Stimulated activated CD8-positive, alpha-beta memory T cell treated with anti-CD3 and anti-CD28 coated beads, Interleukin-2, amount 100 ng/mL, for 48 hours (primary cell): ENCODE measurements at regions not wholly inside any gene's neighbourhood (a gene's known extent, or its start where the extent isn't known, plus 50 kb on each side); places are given as distances from the start of the nearest gene placed in this dataset.
"Not testable (repeated sequence)": the region's sequence is repeated elsewhere in the genome, so short reads cannot be mapped to it uniquely, and the experiment has no call there.

Experiments used
- DNase-seq, 2 donors: peaks; one replicate each; pipeline ENCODE4 v3.0.0-alpha.2; 2020; ENCODE audit warnings: low read depth in 2 of 2

DNA sequence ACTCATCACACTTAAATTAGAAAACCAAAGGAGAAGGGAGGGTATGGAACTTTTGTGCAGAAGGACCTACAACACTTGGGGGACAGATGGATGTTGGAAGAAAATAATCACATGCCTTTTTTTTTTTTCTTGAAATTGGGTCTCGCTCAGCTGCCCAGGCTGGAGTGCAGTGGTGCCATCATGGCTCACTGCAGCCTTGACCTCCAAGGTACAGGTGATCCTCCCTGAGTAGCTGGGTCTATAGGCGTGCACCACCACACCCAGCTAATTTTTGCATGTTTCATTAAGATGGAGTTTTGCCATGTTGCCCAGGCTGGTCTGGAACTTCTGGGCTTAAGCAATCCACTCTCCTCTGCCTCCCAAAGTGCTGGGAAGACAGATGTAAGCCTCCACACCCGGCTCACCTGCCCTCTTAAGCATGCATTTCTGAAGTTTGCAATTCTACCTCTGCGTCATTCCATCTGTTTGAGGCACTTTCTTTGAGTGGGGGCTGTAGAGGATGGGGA, 370.8 kb upstream of the JARID2 start:
- DNase-seq: no peak

DNA sequence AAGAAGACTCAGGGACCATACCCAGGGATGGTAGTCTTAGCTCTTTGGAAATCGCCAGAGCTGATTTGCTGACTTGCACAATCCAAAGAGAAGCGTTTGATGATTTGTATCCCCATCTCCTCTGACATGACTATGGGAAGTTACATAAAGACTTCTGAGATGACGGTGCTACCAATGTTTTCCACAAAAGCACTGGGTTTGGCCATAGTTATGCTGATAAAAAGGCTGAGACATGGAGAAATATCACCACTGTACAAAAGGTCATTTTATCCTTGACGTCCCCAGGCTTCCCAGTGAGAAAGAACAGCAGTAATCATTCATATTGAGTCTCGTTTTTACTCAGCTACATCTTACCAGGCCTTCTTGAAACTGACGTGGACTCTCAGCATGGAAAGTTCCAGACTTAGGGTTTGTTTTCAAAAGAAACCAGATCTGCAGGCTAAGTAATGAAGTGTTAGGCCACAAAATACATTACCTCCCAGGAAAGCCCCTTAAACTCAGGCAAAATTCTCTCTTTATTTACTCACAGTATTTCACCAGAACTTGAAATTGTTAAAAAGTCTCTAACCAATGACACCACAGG, 370.3 kb upstream of the JARID2 start:
- DNase-seq: no peak

GRCh38 chr6:14876778-14877613, 368.9 kb upstream of the JARID2 start:
- no peak for DNase-seq

GRCh38 chr6:14877758-14878157, 368.1 kb upstream of the JARID2 start:
- no peak for DNase-seq

- no peak for DNase-seq
Observed at GRCh38 chr6:14880052-14880451, 365.8 kb upstream of the JARID2 start.

- DNase-seq: no peak
Observed at GRCh38 chr6:14880677-14881076, 365.2 kb upstream of the JARID2 start.

DNA sequence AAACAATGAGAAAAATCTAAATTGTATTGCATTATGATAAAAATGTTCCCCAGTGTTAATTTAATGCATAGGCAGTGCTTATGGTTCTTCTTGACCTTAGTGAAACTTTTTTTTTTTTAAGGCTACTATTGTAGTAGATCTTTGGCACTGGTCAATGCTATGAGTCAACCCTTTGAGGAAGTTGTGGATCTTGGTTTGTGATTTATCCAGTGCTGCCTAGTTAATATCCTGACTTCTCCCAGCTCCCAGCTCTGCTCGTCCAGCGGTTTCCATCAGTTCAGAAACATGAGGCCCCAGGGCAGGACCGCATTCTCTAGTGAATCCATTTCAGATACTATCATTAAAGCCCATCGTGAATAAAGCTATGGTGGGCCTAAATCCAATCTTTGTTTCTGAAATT, 364.5 kb upstream of the JARID2 start:
- DNase-seq: no peak

GRCh38 chr6:14882394-14883026, 363.4 kb upstream of the JARID2 start:
- DNase-seq: no peak

- DNase-seq: no peak
Observed at GRCh38 chr6:14883921-14884320, 361.9 kb upstream of the JARID2 start.

- no peak for DNase-seq
Observed at GRCh38 chr6:14885498-14885897, 360.4 kb upstream of the JARID2 start.

DNA sequence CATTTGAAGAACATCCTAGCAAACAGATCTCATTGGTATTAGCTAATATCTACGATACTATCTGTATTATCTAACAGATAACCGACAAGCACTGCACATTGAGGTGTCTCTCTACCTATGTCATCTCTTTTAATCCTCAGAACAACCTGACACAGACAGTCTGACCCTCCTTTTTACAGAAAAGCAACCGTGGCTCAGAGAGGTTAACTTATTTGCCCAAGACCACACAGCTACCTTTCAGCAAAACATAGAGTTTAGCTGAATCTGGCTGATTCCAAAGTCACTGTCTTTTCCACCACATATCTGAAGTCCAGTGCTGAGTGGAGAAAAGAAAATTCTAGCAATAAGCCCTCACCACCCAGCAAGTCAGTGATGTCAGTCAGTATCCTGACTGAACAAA, 358.7 kb upstream of the JARID2 start:
- no peak for DNase-seq

- no peak for DNase-seq
Observed at GRCh38 chr6:14887986-14888574, 357.8 kb upstream of the JARID2 start.

- DNase-seq: no peak
Observed at GRCh38 chr6:14888575-14889000, 357.3 kb upstream of the JARID2 start.

DNA sequence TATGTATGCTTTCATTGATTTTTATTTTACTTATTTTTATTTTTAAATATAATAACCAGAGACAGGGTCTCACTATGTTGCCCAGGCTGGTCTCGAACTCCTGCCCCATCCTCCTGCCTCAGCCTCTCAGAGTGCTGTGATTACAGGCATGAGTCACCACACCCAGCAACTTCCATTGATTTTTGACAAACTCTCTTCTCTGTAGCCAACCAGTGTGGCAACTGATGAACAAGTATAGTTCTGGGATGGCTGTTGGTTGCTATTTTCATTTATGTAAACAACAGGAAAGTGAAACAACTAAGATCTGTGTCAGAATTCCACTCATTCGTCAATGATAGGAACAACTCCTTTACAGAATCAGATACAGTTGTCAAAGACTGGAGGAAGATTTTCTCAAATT, 356.7 kb upstream of the JARID2 start:
- DNase-seq: no peak

DNA sequence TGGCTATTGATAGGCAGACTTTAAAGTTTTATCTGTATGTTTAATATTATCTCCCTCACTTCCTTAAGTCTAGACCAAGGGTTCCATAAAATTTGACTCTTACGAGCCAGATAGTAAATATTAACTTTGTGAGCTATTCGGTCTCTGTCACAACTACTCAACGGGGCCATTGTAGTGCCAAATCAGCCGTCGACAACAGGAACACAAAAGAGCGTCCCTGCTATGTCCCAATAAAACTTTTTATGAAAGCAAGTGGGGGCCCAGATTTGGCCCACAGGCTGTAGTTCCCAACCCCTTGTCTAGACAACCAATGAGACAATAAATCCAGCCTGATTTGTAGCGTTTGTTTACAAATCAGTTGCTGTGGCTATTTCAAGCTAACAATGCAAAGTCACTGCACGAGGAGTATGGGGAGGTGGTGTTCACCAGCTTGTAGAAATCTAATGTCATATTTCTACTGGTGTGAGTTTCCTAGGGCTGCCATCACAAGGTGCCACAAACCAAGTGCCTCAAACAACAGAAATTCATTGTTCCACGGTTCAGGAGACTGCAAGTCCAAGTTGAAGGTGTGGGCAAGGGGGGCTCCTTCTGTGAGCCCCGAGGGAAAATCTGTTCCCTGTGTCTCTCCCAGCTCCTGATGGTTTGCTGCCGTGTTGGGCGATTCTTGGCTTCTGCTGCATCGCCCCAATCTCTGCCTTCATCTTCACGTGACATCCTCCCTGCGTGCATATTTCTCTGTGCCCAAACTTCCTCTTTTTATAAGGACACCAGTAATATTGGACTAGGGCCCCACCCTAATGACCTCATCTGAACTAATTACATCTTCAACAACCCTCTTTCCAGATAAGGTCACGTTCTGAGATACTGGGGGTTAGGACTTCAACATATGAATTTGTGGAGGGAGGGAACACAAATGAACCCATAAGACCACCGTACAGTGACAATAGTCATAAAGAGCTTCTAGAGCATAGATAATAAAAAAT, 356.0 kb upstream of the JARID2 start:
- no peak for DNase-seq

- DNase-seq: not testable (repeated sequence)
Observed at GRCh38 chr6:14891820-14892375, 354.0 kb upstream of the JARID2 start.

DNA sequence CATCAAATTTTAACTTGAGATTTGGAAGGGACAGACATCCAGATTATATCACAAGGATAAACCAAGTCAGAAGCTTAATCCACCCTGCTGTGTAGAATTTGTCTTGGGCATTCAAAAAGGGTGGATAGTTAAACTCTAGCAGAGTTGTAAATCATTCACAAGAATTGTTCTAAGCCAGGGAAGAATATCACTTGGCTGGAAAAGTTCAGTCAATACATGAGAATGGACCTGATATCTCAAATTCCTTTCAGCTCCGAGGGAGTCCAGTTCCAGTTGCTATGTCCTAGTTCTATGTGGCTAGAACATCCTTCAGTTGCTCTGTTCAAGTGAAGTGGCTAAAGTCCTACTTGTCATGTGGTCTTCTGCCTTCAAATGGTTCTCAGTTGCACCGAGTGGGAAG, 351.8 kb upstream of the JARID2 start:
- DNase-seq: no peak

- DNase-seq: no peak
Observed at GRCh38 chr6:14896475-14896874, 349.4 kb upstream of the JARID2 start.

GRCh38 chr6:14897831-14898230, 348.0 kb upstream of the JARID2 start:
- no peak for DNase-seq

DNA sequence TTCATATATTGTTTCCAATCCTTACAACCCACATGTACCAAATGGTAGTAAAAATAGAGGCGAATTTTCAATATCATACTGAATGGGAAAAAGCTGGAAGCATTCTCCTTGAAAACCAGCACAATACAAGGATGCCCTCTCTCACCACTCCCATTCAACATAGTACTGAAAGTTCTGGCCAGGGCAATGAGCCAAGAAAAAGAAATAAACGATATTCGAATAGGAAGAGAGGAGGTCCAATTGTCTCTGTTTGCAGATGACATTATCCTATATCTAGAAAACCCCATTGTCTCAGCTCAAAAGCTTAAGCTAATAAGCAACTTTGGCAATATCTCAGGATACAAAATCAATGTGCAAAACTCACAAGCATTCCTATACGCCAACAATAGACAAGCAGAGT, 346.4 kb upstream of the JARID2 start:
- DNase-seq: not testable (repeated sequence)

DNA sequence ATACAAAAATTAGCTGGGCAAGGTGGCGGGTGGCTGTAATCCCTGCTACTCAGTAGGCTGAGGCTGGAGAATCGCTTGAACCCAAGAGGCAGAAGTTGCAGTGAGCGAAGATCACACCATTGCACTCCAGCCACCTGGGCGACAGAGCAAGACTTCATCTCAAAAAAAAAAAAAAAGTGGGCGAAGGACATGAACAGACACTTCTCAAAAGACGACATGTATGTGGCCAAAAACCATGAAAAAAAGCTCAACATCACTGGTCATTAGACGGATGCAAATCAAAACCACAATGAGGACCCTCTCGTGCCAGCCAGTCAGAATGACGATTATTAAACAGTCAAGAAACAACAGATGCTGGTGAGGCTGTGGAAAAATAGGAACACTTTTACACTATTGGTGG, 344.9 kb upstream of the JARID2 start:
- no peak for DNase-seq
